CD14-positive monocyte (primary cell): ENCODE measurements at regions not wholly inside any gene's neighbourhood (a gene's known extent, or its start where the extent isn't known, plus 50 kb on each side); places are given as distances from the start of the nearest gene placed in this dataset.

Experiments
- DNase-seq, 3 donors: peaks; one replicate each; pipeline ENCODE4 v3.0.0-alpha.2; 2011 to 2022
- H2AFZ ChIP-seq: 2 replicates; pipeline ENCODE4 v1.6.0; 2012; ENCODE audit warnings: mild to moderate bottlenecking, low read depth, low read length, inconsistent platforms; ENCODE audit not compliant: insufficient read depth, poor library complexity, severe bottlenecking
- H3K27ac ChIP-seq, 2 donors: 1 replicate in 1 of 2; 2 replicates in 1 of 2; pipeline ENCODE4 v1.5.1; 2012 to 2013; ENCODE audit warnings: low read length in 2 of 2, control low read depth in 1 of 2, inconsistent platforms in 1 of 2, low read depth in 1 of 2, mild to moderate bottlenecking in 1 of 2
- H3K27me3 ChIP-seq, 2 donors: one replicate each; pipeline versions ENCODE4 v1.6.0 to v1.6.1; 2011 to 2013; ENCODE audit warnings: low read length in 2 of 2; ENCODE audit not compliant: control insufficient read depth in 2 of 2, insufficient read depth in 2 of 2
- H3K36me3 ChIP-seq, 2 donors: replicated peaks in 1 of 2; 1 replicate in 1 of 2; 2 replicates in 1 of 2; pipeline versions ENCODE4 v1.5.1 to v1.6.1; 2012 to 2013; ENCODE audit warnings: low read length in 2 of 2, control low read depth in 1 of 2, inconsistent platforms in 1 of 2, mild to moderate bottlenecking in 1 of 2; ENCODE audit not compliant: insufficient read depth in 2 of 2, control insufficient read depth in 1 of 2
- H3K4me1 ChIP-seq, 2 donors: 1 replicate in 1 of 2; 2 replicates in 1 of 2; pipeline versions ENCODE4 v1.5.1 to v1.6.1; 2012 to 2013; ENCODE audit warnings: low read length in 2 of 2, control low read depth in 1 of 2, inconsistent platforms in 1 of 2, mild to moderate bottlenecking in 1 of 2, moderate library complexity in 1 of 2; ENCODE audit not compliant: insufficient read depth in 2 of 2, control insufficient read depth in 1 of 2
- H3K4me2 ChIP-seq: replicated peaks from 2 replicates; pipeline ENCODE3; 2012; ENCODE audit warnings: low read length, moderate library complexity, mild to moderate bottlenecking; ENCODE audit not compliant: poor library complexity, severe bottlenecking; ENCODE audit errors: extremely low read depth
- H3K4me3 ChIP-seq, 3 experiments: fragments of 200-600 bp in 1 of 3; sonication (generic) in 1 of 3; replicated peaks in 1 of 3; 1 replicate in 2 of 3; 2 replicates in 1 of 3; pipeline ENCODE4 v1.5.1; 2011 to 2013; ENCODE audit warnings: low read length in 3 of 3, mild to moderate bottlenecking in 3 of 3, control low read depth in 2 of 3, low read depth in 2 of 3, inconsistent platforms in 1 of 3, moderate library complexity in 1 of 3
- H3K79me2 ChIP-seq: 2 replicates; pipeline ENCODE4 v1.6.0; 2012; ENCODE audit warnings: mild to moderate bottlenecking, control low read depth, inconsistent platforms, low read length, moderate library complexity; ENCODE audit not compliant: insufficient read depth
- H3K9ac ChIP-seq: 2 replicates; pipeline ENCODE4 v1.6.0; 2017; ENCODE audit warnings: low read length, mild to moderate bottlenecking; ENCODE audit not compliant: insufficient read depth, poor library complexity, severe bottlenecking
- H3K9me3 ChIP-seq, 2 donors: replicated peaks in 1 of 2; 1 replicate in 1 of 2; 2 replicates in 1 of 2; pipeline versions ENCODE4 v1.5.1 to v1.6.1; 2012 to 2013; ENCODE audit warnings: low read length in 2 of 2, control low read depth in 1 of 2; ENCODE audit not compliant: control insufficient read depth in 1 of 2, insufficient read depth in 1 of 2
- H4K20me1 ChIP-seq: 2 replicates; pipeline ENCODE4 v1.6.0; 2012; ENCODE audit warnings: mild to moderate bottlenecking, low read length, control low read depth, moderate library complexity; ENCODE audit not compliant: insufficient read depth
- H3K27ac Mint-ChIP-seq, 7 donors: one replicate each; pipeline ENCODE4 v1.8.0; 2020; ENCODE audit warnings: mild to moderate bottlenecking in 7 of 7, mixed read lengths in 7 of 7, moderate library complexity in 6 of 7, inconsistent platforms in 2 of 7
- H3K27me3 Mint-ChIP-seq, 3 donors: one replicate each; pipeline ENCODE4 v1.8.0; 2021 to 2022; ENCODE audit warnings: low read depth in 3 of 3, mild to moderate bottlenecking in 3 of 3, mixed read lengths in 3 of 3, moderate library complexity in 3 of 3, inconsistent platforms in 1 of 3
- H3K36me3 Mint-ChIP-seq, 2 donors: one replicate each; pipeline ENCODE4 v1.8.0; 2020; ENCODE audit warnings: mixed read lengths in 2 of 2, inconsistent platforms in 1 of 2, mild to moderate bottlenecking in 1 of 2
- H3K4me1 Mint-ChIP-seq: one replicate; pipeline ENCODE4 v1.8.0; 2020; ENCODE audit warnings: mild to moderate bottlenecking, mixed read lengths
- H3K4me3 Mint-ChIP-seq, 2 donors: one replicate each; pipeline ENCODE4 v1.8.0; 2020; ENCODE audit warnings: mild to moderate bottlenecking in 2 of 2, mixed read lengths in 2 of 2, moderate library complexity in 1 of 2
- H3K9me3 Mint-ChIP-seq, 7 donors: one replicate each; pipeline ENCODE4 v1.8.0; 2020 to 2022; ENCODE audit warnings: mixed read lengths in 7 of 7, mild to moderate bottlenecking in 6 of 7, moderate library complexity in 6 of 7, inconsistent platforms in 2 of 7
- CTCF ChIP-seq: fragments of 200-600 bp; IDR thresholded peaks from one replicate; pipeline ENCODE4 v1.8.0; 2022; ENCODE audit warnings: antibody characterized with exemption, mild to moderate bottlenecking
- WGBS: methylation state at CpG from one replicate; pipeline ENCODE4 v1.1.5; 2013; ENCODE audit warnings: missing lambda C conversion rate; ENCODE audit not compliant: insufficient coverage; 5-methylcytosine and 5-hydroxymethylcytosine counted together
- intact Hi-C, 2 donors: fragments of 100-400 bp; cut with micrococcal nuclease; formaldehyde crosslinking; loops; one replicate each; pipeline versions ENCODE4 v1.15.0 to v1.15.1; 2023

GRCh38 chr5:30661730-30662129 lies 531.8 kb upstream of the CDH6 start:
- H3K27me3 ChIP-seq, result no peaks in the 10 kb centered on the region
- Mint-ChIP-seq H3K27ac (no peak overlapping the region), H3K9me3 (peaks cover 0 to 10% (median 0%) of the 10 kb centered on the region in 7 donors), H3K4me3 (no peak overlapping the region), H3K4me1 (no peaks in the 10 kb centered on the region), H3K27me3 (no peaks in the 10 kb centered on the region), H3K36me3 (no peaks in the 10 kb centered on the region)
- no peaks in the 10 kb centered on the region for H3K36me3 ChIP-seq
- H4K20me1 ChIP-seq, result no peaks in the 10 kb centered on the region
- no CpG with 5 or more reads among the region's 3 CpGs for WGBS
- H3K9me3 ChIP-seq, result peaks cover 3% of the 10 kb centered on the region in 2 donors
- no peak overlapping the region for H3K27ac ChIP-seq
- no peak overlapping the region for H3K4me2 ChIP-seq
- no peaks in the 10 kb centered on the region for H3K4me1 ChIP-seq
- no peaks in the 10 kb centered on the region for H3K79me2 ChIP-seq
- H3K9ac ChIP-seq, result no peak overlapping the region
- no peak for DNase-seq
- H3K4me3 ChIP-seq, result no peak overlapping the region
- no peak overlapping the region for H2AFZ ChIP-seq
- no peak for TF ChIP-seq CTCF
- intact Hi-C loops, result no loop called here

- Mint-ChIP-seq H3K9me3 (peaks cover 0 to 14% (median 3%) of the 10 kb centered on the region in 7 donors), H3K27ac (no peak overlapping the region), H3K4me1 (no peaks in the 10 kb centered on the region), H3K4me3 (no peak overlapping the region), H3K27me3 (no peaks in the 10 kb centered on the region), H3K36me3 (no peaks in the 10 kb centered on the region)
- Histone ChIP-seq H3K4me3 (no peak overlapping the region), H3K9me3 (peaks cover 3% of the 10 kb centered on the region in 2 donors), H2AFZ (no peak overlapping the region), H3K36me3 (no peaks in the 10 kb centered on the region), H3K9ac (no peak overlapping the region), H3K27ac (no peak overlapping the region), H3K27me3 (no peaks in the 10 kb centered on the region), H3K4me1 (no peaks in the 10 kb centered on the region), H3K4me2 (no peak overlapping the region), H4K20me1 (no peaks in the 10 kb centered on the region), H3K79me2 (no peaks in the 10 kb centered on the region)
- no CpG with 5 or more reads among the region's 2 CpGs for WGBS
- intact Hi-C loops, result no loop called here
- no peak for TF ChIP-seq CTCF
- DNase-seq, result no peak
These were observed 534.1 kb upstream of the CDH6 start for GRCh38 chr5:30659417-30659816.
